NCI-H2171 (cell line): ENCODE measurements at regions not wholly inside any gene's neighbourhood (a gene's known extent, or its start where the extent isn't known, plus 50 kb on each side); places are given as distances from the start of the nearest gene placed in this dataset.

ENCODE experiments used
- DNase-seq: peaks from one replicate; lab custom pipeline; 2025; lab: John Stamatoyannopoulos, UW

DNA sequence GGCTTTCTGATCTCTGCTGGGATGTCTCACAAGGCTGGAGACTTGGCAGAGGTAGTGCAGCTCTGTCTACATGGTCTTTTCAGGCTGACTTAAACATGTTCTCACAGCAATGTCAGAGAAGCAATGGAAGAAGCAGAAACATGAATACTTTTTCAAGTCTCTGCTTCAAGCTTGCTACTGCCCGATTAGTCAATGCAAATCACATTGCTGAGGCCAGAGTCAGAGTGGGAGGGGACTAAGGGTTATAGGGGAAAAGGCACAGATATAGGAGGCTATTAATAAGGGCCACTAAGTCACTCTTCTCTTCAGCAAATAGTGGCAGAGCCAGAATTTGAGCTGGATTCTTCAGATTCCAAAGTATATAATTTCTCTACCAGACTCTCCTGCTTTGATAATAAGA lies 390.5 kb downstream of the TMEM135 start:
- DNase-seq: no peak

DNA sequence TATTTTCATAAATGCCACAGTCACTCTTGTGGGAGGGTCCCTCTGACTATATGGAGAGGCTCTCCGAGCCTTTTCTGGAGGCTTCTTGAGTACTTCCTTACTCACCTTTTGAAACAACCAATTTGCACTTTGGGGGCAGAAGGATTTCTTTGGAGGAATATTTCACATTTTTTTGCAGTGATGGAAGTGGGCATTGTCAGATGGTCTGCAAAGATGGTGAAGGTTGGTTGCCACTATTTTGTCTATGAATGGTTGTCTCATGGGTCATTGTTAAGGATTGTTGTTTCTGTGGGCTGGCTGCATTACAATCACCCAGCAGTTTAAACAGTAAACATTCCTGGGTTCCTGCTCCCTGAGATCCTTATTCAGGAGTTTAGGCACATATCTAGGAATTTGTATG lies 388.2 kb downstream of the TMEM135 start:
- no peak for DNase-seq

DNA sequence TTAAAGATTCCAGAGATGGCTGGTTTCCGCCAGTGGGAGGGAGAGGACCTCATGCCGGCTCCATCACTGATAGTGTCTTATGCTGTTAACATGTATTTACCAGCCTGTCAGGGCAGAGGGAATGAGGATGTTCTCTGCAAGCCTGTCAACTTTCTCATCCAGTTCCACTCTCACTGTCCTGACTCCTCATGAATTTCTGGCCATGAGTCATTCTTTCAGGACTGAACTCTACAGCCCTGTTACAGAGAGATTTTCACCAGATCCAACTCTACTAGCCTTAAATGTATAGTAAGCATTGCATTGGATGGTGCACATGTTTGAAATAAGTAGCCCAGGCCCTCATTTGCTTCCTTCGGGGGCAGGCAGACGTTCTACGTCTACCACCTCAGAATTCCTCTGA lies 387.7 kb downstream of the TMEM135 start:
- DNase-seq: no peak

DNA sequence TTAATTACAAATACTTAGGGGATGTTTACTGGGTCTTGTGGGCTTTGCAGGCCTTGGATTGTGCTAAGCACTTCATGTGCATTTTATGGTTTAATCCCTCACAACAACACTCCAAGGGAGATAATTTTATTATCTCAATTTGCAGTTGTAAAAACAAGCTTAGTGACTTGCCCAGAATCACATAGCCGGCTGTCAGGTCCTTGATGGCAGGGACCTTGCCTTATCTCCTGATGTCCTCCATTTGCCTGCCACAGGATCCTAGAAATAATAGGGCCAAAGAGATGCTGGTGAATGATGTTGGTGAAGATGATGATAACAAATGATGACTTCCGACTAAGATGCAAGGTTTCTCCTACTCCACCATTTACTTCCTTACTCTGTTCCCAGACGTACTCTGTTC lies 385.4 kb downstream of the TMEM135 start:
- DNase-seq: no peak

DNA sequence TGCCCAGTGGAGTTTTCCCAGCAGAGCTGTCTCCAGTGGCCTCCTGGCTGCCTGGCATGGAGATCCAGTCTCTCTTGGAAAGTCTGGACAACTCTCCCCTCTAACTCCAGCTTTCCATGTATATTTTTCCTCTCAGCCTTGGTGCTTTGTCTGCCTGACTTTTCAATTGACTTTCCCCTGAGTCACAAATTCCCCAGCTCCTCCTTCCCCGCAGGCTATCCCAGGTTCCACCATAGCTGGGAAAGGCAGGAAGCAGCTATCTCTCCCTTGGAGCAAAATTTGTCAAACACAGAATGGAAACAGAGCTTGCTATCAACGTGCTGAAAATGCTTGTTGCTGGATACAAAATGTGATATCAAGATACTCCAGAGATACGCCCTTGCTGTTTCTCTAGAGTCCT lies 384.8 kb downstream of the TMEM135 start:
- DNase-seq: no peak

DNA sequence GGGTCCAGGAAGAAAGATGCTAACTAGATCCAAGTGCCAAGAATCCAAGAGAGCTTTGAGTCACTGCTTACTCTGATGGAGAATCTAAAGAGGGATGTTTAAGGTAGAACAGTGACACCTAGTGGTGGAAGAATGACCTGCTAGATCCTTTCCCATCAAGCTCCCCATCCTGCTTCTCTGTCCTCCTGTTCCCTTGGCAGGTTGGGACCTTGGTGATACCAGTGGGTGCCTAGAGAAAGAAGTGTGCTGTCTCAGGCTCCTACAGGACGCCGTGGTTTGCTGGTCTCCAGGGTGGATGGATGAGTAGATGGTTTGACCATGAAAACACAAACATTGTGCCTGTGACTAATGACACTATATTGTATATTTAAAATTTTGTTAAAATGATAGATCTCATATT lies 383.7 kb downstream of the TMEM135 start:
- peak; percentile 24 for DNase-seq

DNA sequence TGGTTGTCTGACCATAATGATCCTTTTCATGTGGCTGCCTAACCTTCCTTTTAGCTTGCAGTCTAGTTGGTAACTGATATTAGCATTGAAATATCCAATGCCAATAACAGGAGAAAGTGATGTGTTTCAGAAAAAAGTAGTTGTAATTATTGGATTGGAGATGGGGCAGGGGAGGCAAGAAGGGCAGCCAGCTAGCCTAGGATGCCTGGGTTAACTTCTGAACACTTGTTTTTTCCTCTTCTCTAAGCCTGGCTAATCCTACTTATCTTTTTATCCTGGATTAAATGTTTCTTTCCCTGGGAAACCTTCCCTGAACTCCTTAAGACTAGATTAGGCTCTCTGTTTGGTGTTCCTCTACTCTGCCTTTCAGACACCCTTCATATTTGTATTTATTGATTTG lies 380.2 kb downstream of the TMEM135 start:
- no peak for DNase-seq

DNA sequence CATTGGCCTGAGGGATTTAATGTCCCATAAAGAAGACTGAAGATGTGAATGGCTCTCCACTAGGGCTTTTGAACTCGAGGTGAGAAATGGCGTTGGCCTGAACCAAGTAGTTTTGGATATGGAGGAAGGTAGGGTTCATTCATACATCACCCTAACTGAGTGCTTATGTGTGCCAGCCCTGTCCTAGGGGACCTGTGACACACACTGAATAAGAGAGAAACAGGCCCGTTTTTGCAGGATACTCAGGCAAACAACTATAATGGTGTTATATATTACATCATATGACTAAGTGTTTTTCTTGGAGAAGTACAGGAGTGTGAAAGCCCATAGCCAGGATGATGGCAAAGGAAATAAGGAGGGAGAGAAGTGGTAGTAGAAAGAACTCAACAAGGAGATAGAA lies 368.1 kb downstream of the TMEM135 start:
- no peak for DNase-seq

DNA sequence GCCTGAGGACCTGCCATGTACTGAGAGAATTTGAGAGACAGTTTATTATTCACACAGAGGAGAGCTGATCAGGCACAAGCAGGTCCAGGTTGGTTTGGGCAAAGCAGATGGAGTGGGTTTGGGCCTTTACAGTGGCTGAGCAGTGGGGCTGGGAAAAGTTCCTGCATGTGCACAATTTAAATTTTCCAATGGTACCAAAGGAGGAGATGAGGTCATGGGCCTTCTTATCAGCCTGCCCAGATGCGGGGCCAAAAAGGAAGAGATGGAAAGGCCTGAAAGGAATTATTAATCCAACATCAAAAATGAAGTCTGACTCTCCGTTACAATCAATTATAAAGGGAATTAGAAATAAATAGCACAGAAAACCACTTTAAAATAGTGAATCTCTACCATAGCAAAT lies 367.6 kb downstream of the TMEM135 start:
- no peak for DNase-seq

DNA sequence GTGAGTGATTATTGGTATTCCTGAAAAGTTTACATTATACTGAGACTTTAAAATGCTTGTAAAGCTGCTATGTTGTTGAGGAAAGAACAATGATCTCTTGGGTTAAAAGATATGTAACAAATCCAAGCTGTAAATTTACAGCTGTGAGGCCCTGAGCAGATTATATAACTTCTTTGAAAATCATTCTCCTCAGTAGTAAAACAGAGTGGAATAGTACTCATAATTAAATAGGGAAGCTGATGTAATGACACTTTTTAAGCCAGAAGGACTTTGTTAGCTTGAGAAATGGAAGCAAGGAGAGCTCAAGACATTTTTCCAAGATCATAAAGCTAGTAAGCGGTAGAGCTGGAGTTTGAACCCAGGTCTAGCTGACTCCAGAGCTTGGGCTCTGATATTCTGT lies 363.9 kb downstream of the TMEM135 start:
- DNase-seq: no peak

DNA sequence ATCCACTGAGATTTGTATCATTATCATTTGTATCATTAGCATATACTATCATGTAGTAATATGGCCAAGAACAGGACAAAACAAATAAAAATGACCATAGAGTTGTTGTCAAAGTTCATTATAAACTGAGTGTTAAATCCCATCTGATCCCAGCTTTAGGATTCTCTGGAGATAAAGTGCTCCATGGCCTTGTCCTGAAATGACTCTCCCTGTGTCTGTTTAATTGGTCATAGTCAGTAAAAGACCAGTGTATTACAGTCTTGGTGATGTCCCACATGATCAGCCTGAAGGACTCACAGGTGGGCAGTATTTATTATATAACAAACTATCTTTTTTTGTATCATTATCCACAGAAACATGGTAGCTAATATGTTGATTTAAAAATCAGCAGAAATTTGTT lies 361.6 kb downstream of the TMEM135 start:
- no peak for DNase-seq

DNA sequence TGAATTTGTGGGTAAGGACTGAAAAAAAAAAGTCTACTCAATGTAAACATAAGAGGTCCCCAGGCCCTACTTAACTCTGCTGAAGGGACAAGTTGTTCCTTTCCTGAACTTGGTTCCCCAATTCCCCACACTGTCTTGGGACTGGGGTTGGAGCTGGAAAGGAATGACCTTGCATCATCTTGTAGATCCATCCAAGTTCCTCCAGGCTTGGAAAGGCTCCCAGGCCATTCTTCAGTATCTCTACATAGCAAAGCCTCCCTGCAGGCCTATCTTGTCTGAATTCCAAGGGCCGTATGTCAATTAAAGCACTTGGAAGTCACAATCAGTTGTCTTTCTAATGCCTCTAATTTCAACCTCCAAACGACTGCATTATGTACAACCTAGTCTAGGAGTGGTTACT lies 361.2 kb downstream of the TMEM135 start:
- no peak for DNase-seq

DNA sequence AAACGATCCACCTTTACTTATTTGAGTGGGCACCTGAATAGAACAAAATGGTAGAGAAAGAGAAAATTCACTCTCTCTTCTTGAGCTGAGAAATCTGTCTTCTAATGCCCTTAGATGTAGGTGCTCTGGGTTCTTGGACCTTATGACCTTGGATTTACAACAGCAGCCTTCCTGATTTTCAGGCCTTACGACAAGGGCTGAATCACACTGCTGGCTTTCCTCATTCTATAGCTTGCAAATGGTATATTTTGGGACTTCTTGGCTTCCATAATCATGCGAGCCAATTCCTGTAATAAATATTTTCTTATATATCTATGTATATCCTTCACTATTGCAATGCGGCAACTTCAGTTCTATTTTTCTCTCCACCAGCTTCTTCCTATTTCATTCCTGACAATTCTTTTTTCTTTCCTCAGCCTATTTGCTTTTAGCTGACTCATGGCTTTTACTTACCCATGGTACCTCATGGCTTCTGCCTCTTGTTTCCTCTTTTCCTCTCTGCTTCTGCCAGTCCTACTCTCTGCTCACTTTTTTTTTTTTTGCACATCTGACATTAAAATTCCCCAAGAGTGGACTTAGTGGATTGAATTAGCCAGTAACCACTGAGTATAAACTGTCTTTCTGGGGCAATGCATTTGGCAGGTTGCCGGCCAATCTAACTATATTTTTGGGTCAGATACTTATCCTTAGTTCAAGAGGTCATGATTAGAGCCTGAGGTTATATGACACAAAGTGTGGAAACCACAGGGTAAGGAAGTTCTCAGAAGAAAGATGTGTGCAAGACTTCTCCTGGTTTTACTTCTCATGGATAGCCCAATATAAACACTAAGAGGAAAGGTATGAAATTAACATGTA lies 359.5 kb downstream of the TMEM135 start:
- no peak for DNase-seq

DNA sequence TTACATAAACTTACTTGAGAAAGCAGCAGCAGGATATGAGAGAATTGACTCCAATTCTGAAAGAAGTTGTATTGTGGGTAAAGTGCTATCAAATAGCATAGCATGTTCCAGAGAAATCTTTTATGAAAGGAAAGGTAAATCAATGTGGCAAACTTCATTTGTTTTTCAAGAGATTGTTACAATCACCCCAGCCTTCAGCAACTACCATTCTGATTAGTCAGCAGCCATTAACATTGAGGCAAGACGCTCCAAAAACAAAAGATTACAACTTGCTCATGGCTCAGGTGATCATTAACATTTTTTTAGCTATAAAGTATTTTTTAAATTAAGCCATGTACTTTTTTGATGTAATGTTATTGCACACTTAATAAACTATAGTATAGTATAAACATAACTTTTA lies 357.2 kb downstream of the TMEM135 start:
- no peak for DNase-seq

DNA sequence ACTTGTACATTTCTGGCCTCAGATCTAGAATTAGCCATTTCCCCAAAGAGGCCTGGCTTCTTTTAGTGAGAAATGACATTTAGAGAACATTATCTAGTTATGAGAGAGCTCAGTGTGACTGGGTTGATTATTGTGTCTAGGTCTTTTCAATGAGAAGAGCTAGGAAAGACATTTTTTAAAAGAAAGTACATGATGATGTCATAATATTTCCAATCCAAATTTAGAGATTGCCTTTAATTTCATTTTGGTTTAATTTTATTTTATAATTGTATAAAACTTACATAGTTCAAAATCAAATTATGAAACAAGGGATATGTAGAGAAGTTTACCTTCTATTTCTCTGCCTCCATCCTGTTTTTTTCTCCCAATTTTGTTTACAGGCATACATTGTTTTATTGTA lies 354.9 kb downstream of the TMEM135 start:
- DNase-seq: no peak

DNA sequence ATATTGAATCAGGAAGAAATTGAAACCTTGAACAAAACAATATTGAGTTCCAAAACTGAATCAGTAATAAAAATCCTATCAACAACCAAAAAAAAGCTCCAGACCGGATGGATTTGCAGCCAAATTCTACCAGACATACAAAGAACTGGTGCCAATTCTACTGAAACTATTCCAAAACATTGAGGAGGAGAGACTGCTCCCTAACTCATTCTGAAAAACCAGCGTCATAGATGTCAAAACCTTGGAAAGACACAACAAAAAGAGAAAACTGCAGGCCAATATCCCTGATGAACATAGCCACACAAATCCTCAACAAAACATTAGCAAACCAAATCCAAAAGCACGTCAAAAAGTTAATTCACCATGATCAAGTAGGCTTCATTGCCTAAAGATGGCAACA lies 353.8 kb downstream of the TMEM135 start:
- DNase-seq: no peak

DNA sequence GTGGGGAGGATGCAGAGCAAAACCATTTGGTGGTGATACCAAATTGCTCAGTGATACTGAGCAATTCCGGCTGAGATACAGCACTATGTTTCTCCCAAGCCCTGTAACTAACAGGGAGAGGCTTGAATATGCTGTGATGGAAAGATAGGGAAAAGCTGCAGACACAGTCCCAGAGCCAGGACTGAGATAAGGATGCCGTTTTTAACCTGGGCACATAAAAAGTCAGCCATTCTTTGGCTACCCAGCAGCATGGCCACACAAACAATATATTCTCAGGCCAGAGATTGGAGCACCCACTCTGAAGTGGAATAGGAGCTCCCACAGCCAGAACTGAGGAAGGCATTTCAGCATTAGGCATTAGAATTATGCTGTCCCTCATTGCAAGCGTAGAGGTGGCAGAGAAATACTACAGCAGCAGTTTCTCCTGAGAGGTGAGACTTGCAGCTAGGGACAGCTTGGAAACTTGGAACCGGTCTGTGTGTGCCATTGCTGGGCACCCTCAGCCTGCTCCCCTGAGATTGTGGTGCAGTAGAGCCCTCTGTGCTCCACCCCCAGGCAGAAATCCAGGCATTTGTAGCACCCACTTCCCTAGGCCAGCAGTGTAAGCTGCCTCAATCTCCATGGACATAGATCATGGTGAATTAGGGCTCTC lies 346.5 kb downstream of the TMEM135 start:
- DNase-seq: no peak

DNA sequence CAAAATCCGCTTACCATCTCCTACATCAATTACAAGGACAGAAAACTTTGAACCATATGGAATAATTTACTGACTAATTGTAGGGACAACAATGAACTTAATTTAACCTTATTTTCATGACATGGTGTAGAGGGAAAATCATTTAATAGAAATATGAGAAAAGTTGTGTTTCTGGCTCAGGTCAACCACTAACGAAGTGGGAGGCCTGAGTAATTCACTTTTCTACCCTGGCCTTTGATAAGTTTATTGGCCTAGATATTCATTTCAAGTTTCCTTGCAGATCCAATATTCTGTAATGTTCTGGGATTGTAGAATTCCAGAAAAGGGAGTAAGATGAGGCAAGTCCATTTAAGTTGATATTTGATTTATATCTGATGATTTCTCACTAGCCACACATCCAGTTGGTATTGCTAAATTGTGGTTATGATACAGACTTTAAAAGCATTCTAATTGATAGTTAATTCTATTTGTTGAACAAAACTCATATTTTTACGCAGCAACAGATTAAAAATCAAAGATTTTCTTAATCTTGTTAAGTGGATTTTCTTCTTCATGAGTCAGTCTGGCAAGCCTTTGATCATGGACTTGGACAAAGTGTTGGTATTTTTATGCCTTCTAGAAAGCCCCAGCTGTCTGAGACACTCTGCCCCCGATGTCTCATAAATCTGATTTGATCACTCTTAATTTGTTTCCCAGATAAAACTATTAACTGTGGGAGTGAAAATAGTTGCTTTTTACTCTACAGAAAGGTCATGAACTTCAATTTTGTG lies 336.5 kb downstream of the TMEM135 start:
- no peak for DNase-seq
